ENCODE measurements at regions not wholly inside any gene's neighbourhood (a gene's known extent, or its start where the extent isn't known, plus 50 kb on each side); places are given as distances from the start of the nearest gene placed in this dataset.
"Not testable (repeated sequence)": the region's sequence is repeated elsewhere in the genome, so short reads cannot be mapped to it uniquely, and the experiment has no call there.

GRCh38 chr18:64380117-64380516, 231.2 kb upstream of the LINC00305 start:
- no peak for DNase-seq

- no peak for DNase-seq
Observed at GRCh38 chr18:64379662-64380061, 230.8 kb upstream of the LINC00305 start.

GRCh38 chr18:64377446-64377845, 228.6 kb upstream of the LINC00305 start:
- DNase-seq: no peak

GRCh38 chr18:64372850-64373249, 224.0 kb upstream of the LINC00305 start:
- no peak for DNase-seq

GRCh38 chr18:64369830-64370440, 221.0 kb upstream of the LINC00305 start:
- not testable (repeated sequence) for DNase-seq

- no peak for DNase-seq
Observed at GRCh38 chr18:64365106-64365505, 216.2 kb upstream of the LINC00305 start.

GRCh38 chr18:64337673-64338072, 188.8 kb upstream of the LINC00305 start:
- no peak for DNase-seq

- DNase-seq: no peak
Observed at GRCh38 chr18:64337018-64337417, 188.1 kb upstream of the LINC00305 start.

- no peak for DNase-seq
Observed at GRCh38 chr18:64334748-64335147, 185.9 kb upstream of the LINC00305 start.

GRCh38 chr18:64333584-64333983, 184.7 kb upstream of the LINC00305 start:
- no peak for DNase-seq

- no peak for DNase-seq
Observed at GRCh38 chr18:64332835-64333234, 183.9 kb upstream of the LINC00305 start.

- DNase-seq: no peak
Observed at GRCh38 chr18:64331419-64331818, 182.5 kb upstream of the LINC00305 start.

GRCh38 chr18:64330931-64331330, 182.0 kb upstream of the LINC00305 start:
- DNase-seq: no peak

- no peak for DNase-seq
Observed at GRCh38 chr18:64330161-64330560, 181.3 kb upstream of the LINC00305 start.

- DNase-seq: no peak
Observed at GRCh38 chr18:64322189-64322588, 173.3 kb upstream of the LINC00305 start.

GRCh38 chr18:64318547-64318946, 169.7 kb upstream of the LINC00305 start:
- no peak for DNase-seq

- DNase-seq: no peak
Observed at GRCh38 chr18:64311859-64312258, 163.0 kb upstream of the LINC00305 start.

GRCh38 chr18:64295839-64296238, 147.0 kb upstream of the LINC00305 start:
- DNase-seq: no peak

- DNase-seq: no peak
Observed at GRCh38 chr18:64294967-64295366, 146.1 kb upstream of the LINC00305 start.

GRCh38 chr18:64288432-64288831, 139.5 kb upstream of the LINC00305 start:
- no peak for DNase-seq

- DNase-seq: no peak
Observed at GRCh38 chr18:64287926-64288325, 139.0 kb upstream of the LINC00305 start.

- no peak for DNase-seq
Observed at GRCh38 chr18:64283059-64283458, 134.2 kb upstream of the LINC00305 start.

- no peak for DNase-seq
Observed at GRCh38 chr18:64278026-64278425, 129.1 kb upstream of the LINC00305 start.

GRCh38 chr18:64276311-64277090, 127.6 kb upstream of the LINC00305 start:
- DNase-seq: no peak

All from cerebellar nuclear complex (tissue), 1 donor.